Kasumi-1 (cell line): ENCODE measurements at regions not wholly inside any gene's neighbourhood (a gene's known extent, or its start where the extent isn't known, plus 50 kb on each side); places are given as distances from the start of the nearest gene placed in this dataset.
"Not testable (repeated sequence)": the region's sequence is repeated elsewhere in the genome, so short reads cannot be mapped to it uniquely, and the experiment has no call there.

Source experiments
- DNase-seq, 2 experiments: peaks; one replicate each; lab custom pipeline; 2025; lab: John Stamatoyannopoulos, UW

GRCh38 chr20:1825938-1826445 lies 69.2 kb upstream of the SIRPA start:
- DNase-seq: no peak

GRCh38 chr20:1825507-1825906 lies 69.7 kb upstream of the SIRPA start:
- no peak for DNase-seq

GRCh38 chr20:1824834-1825233 lies 70.4 kb upstream of the SIRPA start:
- no peak for DNase-seq

GRCh38 chr20:1824181-1824580 lies 71.0 kb upstream of the SIRPA start:
- DNase-seq: no peak

- no peak for DNase-seq
Observed at GRCh38 chr20:1823450-1823844, 71.8 kb upstream of the SIRPA start.

GRCh38 chr20:1822564-1823449 lies 72.4 kb upstream of the SIRPA start:
- DNase-seq: no peak

GRCh38 chr20:1820138-1821079 lies 74.8 kb upstream of the SIRPA start:
- no peak for DNase-seq

- DNase-seq: peak; percentile 65 to 66
Observed at GRCh38 chr20:1819311-1820137, 75.7 kb upstream of the SIRPA start.

GRCh38 chr20:1818895-1819294 lies 76.3 kb upstream of the SIRPA start:
- DNase-seq: no peak

- DNase-seq: no peak
Observed at GRCh38 chr20:1818247-1818840, 76.9 kb upstream of the SIRPA start.

- DNase-seq: no peak
Observed at GRCh38 chr20:1817577-1818211, 77.5 kb upstream of the SIRPA start.

GRCh38 chr20:1816384-1817381 lies 78.5 kb upstream of the SIRPA start:
- DNase-seq: no peak

- no peak for DNase-seq
Observed at GRCh38 chr20:1815502-1816085, 79.6 kb upstream of the SIRPA start.

- not testable (repeated sequence) for DNase-seq
Observed at GRCh38 chr20:1814861-1815260, 80.3 kb upstream of the SIRPA start.

GRCh38 chr20:1813674-1814635 lies 81.3 kb upstream of the SIRPA start:
- DNase-seq: no peak

GRCh38 chr20:1813101-1813529 lies 82.1 kb upstream of the SIRPA start:
- DNase-seq: no peak

GRCh38 chr20:1811621-1812498 lies 83.3 kb upstream of the SIRPA start:
- no peak for DNase-seq
